SK-N-SH treated with all-trans-retinoic acid at 6 μM for 48 hours (cell line): ENCODE measurements at regions not wholly inside any gene's neighbourhood (a gene's known extent, or its start where the extent isn't known, plus 50 kb on each side); places are given as distances from the start of the nearest gene placed in this dataset.

Experiments used
- ARNTL ChIP-seq: fragments of 450-650 bp; formaldehyde crosslinking; IDR thresholded peaks from 2 replicates; pipeline ENCODE4 v1.5.0; 2020; ENCODE audit warnings: low read depth, mild to moderate bottlenecking, moderate library complexity, borderline replicate concordance
- CREB5 ChIP-seq: fragments of 250-450 bp; sonication (Bioruptor Pico); IDR thresholded peaks from 2 replicates; pipeline ENCODE4 v1.5.1; 2020; ENCODE audit warnings: low read depth, mild to moderate bottlenecking, moderate library complexity
- CSRNP3 ChIP-seq: fragments of 250-450 bp; sonication (Bioruptor Pico); IDR thresholded peaks from 2 replicates; pipeline ENCODE4 v1.5.1; 2021; ENCODE audit warnings: mild to moderate bottlenecking, moderate library complexity
- GLIS3 ChIP-seq: fragments of 250-450 bp; sonication (Bioruptor Pico); IDR thresholded peaks from 2 replicates; pipeline ENCODE4 v1.5.0; 2020; ENCODE audit warnings: mild to moderate bottlenecking, moderate library complexity
- ISL1 ChIP-seq: fragments of 250-450 bp; sonication (Bioruptor Pico); IDR thresholded peaks from 2 replicates; pipeline ENCODE4 v2.1.2; 2022; ENCODE audit warnings: mild to moderate bottlenecking, moderate library complexity
- OSR1 ChIP-seq: fragments of 250-450 bp; sonication (Bioruptor Pico); IDR thresholded peaks from 2 replicates; pipeline ENCODE4 v1.8.0; 2022; ENCODE audit warnings: moderate library complexity, mild to moderate bottlenecking, inconsistent platforms
- PATZ1 ChIP-seq: fragments of 250-450 bp; sonication (Bioruptor Pico); IDR thresholded peaks from 2 replicates; pipeline ENCODE4 v1.8.0; 2020; ENCODE audit warnings: mild to moderate bottlenecking, moderate library complexity, borderline replicate concordance
- RARB ChIP-seq: fragments of 250-450 bp; sonication (Bioruptor Pico); IDR thresholded peaks from 2 replicates; pipeline ENCODE4 v1.8.0; 2021; ENCODE audit warnings: mild to moderate bottlenecking, moderate library complexity
- SNAI2 ChIP-seq: fragments of 250-450 bp; sonication (Bioruptor Pico); IDR thresholded peaks from 2 replicates; pipeline ENCODE4 v1.5.0; 2020; ENCODE audit warnings: mild to moderate bottlenecking, moderate library complexity
- TOX ChIP-seq: fragments of 250-450 bp; sonication (Bioruptor Pico); IDR thresholded peaks from 2 replicates; pipeline ENCODE4 v1.8.0; 2021; ENCODE audit warnings: mild to moderate bottlenecking, moderate library complexity, borderline replicate concordance
- ZFP3 ChIP-seq: fragments of 250-450 bp; sonication (Bioruptor Pico); IDR thresholded peaks from 2 replicates; pipeline ENCODE4 v1.5.0; 2020; ENCODE audit warnings: mild to moderate bottlenecking, moderate library complexity
- ZFP30 ChIP-seq: fragments of 450-650 bp; formaldehyde crosslinking; IDR thresholded peaks from 2 replicates; pipeline ENCODE4 v1.5.0; 2022; ENCODE audit warnings: mild to moderate bottlenecking, moderate library complexity
- ZNF565 ChIP-seq: fragments of 450-650 bp; formaldehyde crosslinking; conservative IDR thresholded peaks from 2 replicates; pipeline ENCODE4 v1.5.0; 2020; ENCODE audit warnings: low read depth, mild to moderate bottlenecking, moderate library complexity
- ZNF70 ChIP-seq: fragments of 450-650 bp; formaldehyde crosslinking; IDR thresholded peaks from 2 replicates; pipeline ENCODE4 v1.5.0; 2020; ENCODE audit warnings: mild to moderate bottlenecking, moderate library complexity

GRCh38 chr5:2184026-2184366 lies 301.3 kb upstream of the IRX4 start:
- TF ChIP-seq TOX: no peak
- no peak for TF ChIP-seq CSRNP3 (CRISPR knock-in tag)
- no peak for TF ChIP-seq OSR1 (CRISPR knock-in tag)
- no peak for TF ChIP-seq ZNF70
- TF ChIP-seq ZNF565 (CRISPR knock-in tag): no peak
- no peak for TF ChIP-seq CREB5 (CRISPR knock-in tag)
- no peak for TF ChIP-seq PATZ1 (CRISPR knock-in tag)
- TF ChIP-seq ARNTL (CRISPR knock-in tag): no peak
- TF ChIP-seq ISL1 (CRISPR knock-in tag): no peak
- TF ChIP-seq SNAI2: no peak
- no peak for TF ChIP-seq RARB (CRISPR knock-in tag)
- TF ChIP-seq ZFP3 (CRISPR knock-in tag): no peak
- no peak for TF ChIP-seq ZFP30 (CRISPR knock-in tag)
- no peak for TF ChIP-seq GLIS3 (CRISPR knock-in tag)
